HG02642 (cell line): ENCODE measurements at regions not wholly inside any gene's neighbourhood (a gene's known extent, or its start where the extent isn't known, plus 50 kb on each side); places are given as distances from the start of the nearest gene placed in this dataset.

ENCODE experiments used
- ATAC-seq: cut with Tn5 transposase; IDR thresholded peaks from one replicate; pipeline ENCODE4 v1.9.1; 2021; ENCODE audit warnings: mild to moderate bottlenecking; ENCODE audit not compliant: unreplicated experiment, poor library complexity

DNA sequence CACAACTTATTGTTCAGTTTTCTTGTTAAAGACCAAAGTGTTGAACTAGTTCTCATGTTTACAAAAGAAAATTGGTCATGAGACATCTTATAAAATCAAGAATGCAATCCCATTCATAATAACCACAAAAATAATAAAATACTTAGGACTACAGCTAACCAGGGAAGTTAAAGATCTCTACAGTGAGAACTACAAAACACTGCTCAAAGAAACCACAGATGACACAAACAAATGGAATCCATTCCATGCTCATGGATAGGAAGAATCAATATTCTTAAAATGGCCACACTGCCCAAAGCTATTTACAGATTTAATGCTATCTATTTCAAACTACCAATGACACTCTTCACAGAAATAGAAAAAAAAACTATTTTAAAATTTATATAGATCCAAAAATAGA lies 1354.8 kb upstream of the CDH2 start:
- no peak for ATAC-seq

GRCh38 chr18:29523371-29523770 lies 1346.4 kb upstream of the CDH2 start:
- no peak for ATAC-seq

- ATAC-seq = no peak
These were observed 1335.8 kb upstream of the CDH2 start for GRCh38 chr18:29512761-29513160.

- no peak for ATAC-seq
These were observed 1335.3 kb upstream of the CDH2 start for GRCh38 chr18:29512203-29512602.

GRCh38 chr18:29501952-29502351 lies 1325.0 kb upstream of the CDH2 start:
- ATAC-seq = no peak

DNA sequence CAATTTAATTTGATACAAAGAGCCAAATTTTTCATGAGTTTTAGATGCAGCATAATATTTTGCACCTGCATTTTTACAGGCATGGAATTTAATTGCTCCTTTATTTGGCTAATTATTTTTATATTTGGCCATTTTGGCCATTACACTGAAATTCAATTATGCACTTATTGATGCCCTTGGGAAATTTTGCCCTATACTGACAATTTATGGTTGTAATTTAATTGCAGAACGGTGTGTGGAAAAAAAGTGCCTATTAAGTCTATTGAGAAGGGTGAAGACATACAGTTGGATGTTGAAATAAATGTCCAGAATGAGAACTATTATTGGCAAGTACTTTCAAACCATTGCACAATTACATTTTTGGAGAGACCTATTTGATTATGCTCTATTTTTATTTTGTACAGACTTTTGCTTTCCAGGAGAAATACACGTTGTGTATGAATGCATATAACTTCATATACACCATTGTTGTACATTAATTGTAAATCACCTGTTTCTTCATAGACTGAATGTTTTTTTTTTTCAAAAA lies 1319.3 kb upstream of the CDH2 start:
- ATAC-seq = no peak

DNA sequence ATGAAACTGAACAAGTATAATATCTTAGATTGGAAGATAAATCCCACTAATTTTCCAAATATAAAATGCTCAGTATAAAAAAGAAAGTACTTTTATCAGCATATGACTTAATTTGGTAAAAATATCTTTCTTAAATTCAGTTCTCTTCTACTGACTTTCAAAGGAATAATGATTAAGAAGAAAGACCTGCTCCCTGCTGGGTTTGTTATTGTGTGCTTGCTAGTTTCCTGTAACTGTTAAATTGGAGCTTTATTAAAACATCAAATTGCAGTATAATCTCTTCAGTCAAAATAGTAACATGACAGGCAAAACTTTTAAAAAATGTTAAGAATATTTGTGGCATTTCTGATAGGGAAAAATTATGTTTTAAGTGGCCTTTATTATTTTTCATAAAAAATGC lies 1317.4 kb upstream of the CDH2 start:
- no peak for ATAC-seq

DNA sequence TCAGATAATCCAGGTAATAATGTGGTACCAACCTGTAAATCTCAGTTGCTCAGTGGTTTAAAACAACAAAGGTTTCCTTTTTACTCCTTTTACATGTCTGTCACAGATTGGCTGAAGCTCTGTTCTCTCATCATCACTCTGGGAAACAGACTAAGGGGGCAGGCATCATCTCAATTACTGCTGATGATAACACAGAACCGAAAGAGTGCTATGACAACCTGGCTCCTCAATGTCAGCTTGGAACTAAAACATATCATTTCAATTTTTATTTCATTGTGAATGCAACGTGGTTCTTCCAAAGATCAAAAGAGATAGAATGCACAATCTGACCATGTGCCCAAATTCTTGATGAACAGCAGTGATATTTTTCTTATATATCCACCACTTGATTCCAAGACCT lies 1315.0 kb upstream of the CDH2 start:
- no peak for ATAC-seq

GRCh38 chr18:29488617-29489016 lies 1311.7 kb upstream of the CDH2 start:
- ATAC-seq = no peak

DNA sequence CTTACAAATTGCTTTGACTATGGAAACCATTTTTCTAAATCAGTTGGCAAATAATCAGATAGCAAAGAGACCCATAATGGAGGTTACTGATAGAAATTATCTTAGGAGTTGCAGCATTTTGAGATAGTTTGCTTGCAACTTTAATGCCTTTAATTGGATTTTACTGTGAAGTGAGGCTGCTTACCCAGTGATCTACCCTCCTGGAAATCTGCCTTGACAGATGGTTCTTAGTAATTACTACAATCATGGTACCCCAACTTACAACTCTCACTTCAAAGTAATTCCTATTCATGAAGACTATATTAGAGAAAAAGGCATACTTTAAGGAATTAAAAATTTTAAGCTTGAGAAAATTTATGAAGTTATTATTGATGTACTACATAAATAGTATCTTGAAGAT lies 1288.6 kb upstream of the CDH2 start:
- ATAC-seq = no peak

GRCh38 chr18:29459972-29460371 lies 1283.0 kb upstream of the CDH2 start:
- no peak for ATAC-seq

- no peak for ATAC-seq
These were observed 1280.5 kb upstream of the CDH2 start for GRCh38 chr18:29457316-29457889.

GRCh38 chr18:29449424-29449823 lies 1272.5 kb upstream of the CDH2 start:
- no peak for ATAC-seq

DNA sequence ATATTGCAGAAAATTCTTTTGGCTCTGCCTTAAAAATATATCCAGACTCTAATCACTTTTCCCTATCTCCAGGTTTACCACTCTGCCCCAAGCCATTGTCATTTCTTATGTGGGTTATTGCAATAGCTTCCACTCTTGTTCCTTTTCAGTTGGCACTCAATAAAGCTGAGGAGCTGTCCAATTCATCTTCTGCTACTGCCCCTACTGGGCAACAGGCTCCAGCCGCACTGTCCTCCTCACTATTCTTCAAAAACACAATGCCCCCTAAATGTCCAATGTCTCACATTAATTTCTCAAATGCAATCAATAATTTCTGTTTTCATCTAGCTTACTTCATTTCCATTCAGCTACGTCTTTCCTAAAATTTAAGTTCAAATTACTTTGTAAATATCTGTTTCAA lies 1262.5 kb upstream of the CDH2 start:
- ATAC-seq = no peak

- no peak for ATAC-seq
These were observed 1259.5 kb upstream of the CDH2 start for GRCh38 chr18:29436459-29436858.

GRCh38 chr18:29434650-29435049 lies 1257.7 kb upstream of the CDH2 start:
- no peak for ATAC-seq

DNA sequence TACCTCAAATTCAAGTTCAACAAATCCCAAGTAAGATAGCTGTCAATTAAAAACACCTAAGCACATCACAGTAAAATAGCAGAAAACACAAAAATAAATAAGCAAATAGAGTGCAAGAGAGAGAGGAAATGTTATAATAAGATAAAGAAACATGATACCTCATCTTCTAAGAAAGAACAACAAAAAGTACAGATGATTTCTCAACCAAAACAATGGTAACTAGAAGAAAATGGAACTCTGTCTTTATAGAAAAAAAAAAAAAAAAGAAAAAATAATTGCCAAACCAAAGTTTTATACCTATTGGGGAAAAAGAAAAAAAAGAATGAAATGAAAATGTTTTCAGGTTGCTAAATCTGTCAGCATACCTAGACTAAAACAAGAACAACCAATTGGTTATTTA lies 1253.5 kb upstream of the CDH2 start:
- ATAC-seq = no peak

- no peak for ATAC-seq
These were observed 1241.2 kb upstream of the CDH2 start for GRCh38 chr18:29418136-29418535.

DNA sequence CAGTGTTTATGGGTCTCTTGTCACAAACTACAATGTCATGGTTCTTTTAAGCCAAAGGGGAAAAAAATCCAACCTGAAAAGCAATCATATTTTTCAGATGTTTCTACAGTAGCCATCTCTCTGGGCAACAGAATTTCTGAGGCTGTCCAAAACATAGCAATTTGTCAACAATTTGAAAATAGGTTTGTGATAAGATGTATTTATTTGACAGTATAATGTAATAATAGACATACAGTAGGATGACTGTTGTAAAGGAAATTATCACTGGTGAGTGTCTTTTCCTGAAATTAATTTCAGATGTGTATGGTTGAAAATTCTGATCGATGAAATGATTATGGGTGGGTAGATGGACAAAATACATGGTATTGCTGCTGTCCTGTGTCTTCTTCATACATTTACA lies 1230.1 kb upstream of the CDH2 start:
- ATAC-seq = no peak

GRCh38 chr18:29397536-29397935 lies 1220.6 kb upstream of the CDH2 start:
- no peak for ATAC-seq

DNA sequence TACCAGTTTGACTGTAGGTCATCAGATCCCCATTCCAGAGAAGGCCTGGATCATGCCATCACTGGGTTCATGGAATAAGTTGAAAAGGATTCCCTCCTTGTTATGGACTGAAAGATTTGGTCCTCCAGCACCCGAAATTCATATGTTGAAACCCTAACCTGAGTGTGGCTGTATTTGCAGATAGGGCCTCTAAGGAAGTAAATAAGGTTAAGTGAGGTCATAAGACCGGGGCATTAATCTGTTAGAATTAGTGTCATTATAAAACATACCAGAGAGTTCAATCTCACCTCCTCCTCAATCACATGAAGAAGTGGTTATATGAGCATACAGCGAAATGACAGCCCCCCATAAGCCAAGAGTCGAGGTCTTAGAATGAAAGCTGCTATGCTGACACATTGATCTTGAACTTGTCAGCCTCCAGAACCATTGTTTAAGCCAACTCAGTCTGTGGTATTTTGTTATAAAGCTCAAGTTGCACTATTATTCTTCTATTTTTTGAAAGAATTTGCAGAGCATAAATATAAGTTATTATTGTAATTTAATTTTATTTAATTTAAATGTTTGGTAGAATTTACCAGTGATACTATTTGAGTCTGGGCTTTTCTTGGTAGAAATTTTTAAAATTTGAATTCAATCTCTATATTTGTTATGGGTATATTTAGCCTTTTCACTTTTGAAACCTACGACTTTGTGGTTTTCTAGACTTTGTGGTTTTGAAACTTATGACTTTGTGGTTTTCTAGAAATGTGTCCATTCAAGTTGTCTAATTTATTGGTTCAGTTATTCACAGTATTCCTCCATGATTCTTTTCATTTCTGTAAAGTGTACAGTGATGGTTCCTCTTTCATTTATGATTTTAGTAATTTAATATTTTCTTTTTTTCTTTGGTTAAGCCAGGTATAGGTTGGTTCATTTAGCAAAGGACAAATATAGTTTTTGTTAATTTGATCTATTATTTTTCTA lies 1206.7 kb upstream of the CDH2 start:
- no peak for ATAC-seq
